K562 (cell line): ENCODE measurements at regions not wholly inside any gene's neighbourhood (a gene's known extent, or its start where the extent isn't known, plus 50 kb on each side); places are given as distances from the start of the nearest gene placed in this dataset.

ENCODE experiments used
- ATAC-seq: fragments of 200-7000 bp; cut with Tn5 transposase; 3 replicates; pipeline ENCODE4 v1.9.1; 2020; ENCODE audit warnings: moderate library complexity
- BruUV-seq: library from RNA; stranded (reverse); fragments of 400-500 nt; replicated peaks from 2 replicates; lab custom pipeline; 2021; lab: Mats Ljungman, UMichigan
- CTCF ChIA-PET: fragments of 300-600 bp; formaldehyde crosslinking; extraction: SDS; loops from one replicate; lab custom pipeline; 2021; ENCODE audit warnings: low intra/inter-chr PET ratio; lab: Yijun Ruan, JAX
- POLR2A ChIA-PET: fragments of 300-600, 350-650 bp; sonication (Branson Sonifier 250); formaldehyde crosslinking; extraction: SDS; loops from one replicate; lab custom pipeline; 2021; ENCODE audit warnings: antibody characterized with exemption, inconsistent platforms; lab: Yijun Ruan, JAX
- DNase-seq, 4 experiments: peaks; one replicate each; pipeline versions ENCODE4 v3.0.0 to v3.0.0-alpha.2; 2011 to 2018; ENCODE audit warnings: low spot score in 3 of 4, mixed read lengths in 3 of 4; ENCODE audit errors: extremely low read depth in 1 of 4
- FAIRE-seq: peaks from 2 replicates; lab custom pipeline; 2011; peaks lifted over from hg19 to GRCh38; lab: Jason Lieb, UNC
- H2AFZ ChIP-seq: 2 replicates; pipeline ENCODE4 v1.6.0; 2011; ENCODE audit warnings: low read depth, low read length, control low read depth, inconsistent platforms
- H3K27ac ChIP-seq: fragments of 200-600 bp; 3 replicates; pipeline ENCODE4 v1.8.0; 2011; ENCODE audit warnings: low read depth, mild to moderate bottlenecking, control low read depth, inconsistent platforms, low read length, moderate library complexity, mixed read lengths; ENCODE audit errors: extremely low read depth
- H3K27me3 ChIP-seq, 2 experiments: fragments of 300-600 bp in 1 of 2; 2 replicates in 1 of 2; 3 replicates in 1 of 2; pipeline versions ENCODE4 v1.6.0 to v1.8.0; 2011; ENCODE audit warnings: inconsistent platforms in 2 of 2, low read length in 2 of 2, mild to moderate bottlenecking in 1 of 2, mixed read lengths in 1 of 2, moderate library complexity in 1 of 2; ENCODE audit not compliant: control insufficient read depth in 2 of 2, insufficient read depth in 2 of 2
- H3K36me3 ChIP-seq: fragments of 300-600 bp; 3 replicates; pipeline ENCODE4 v1.8.0; 2011; ENCODE audit warnings: mild to moderate bottlenecking, low read length, inconsistent platforms; ENCODE audit not compliant: control insufficient read depth, insufficient read depth
- H3K4me1 ChIP-seq, 2 experiments: fragments of 200-600 bp in 1 of 2; replicated peaks in 1 of 2; 2 replicates in 1 of 2; 3 replicates in 1 of 2; pipeline versions ENCODE4 v1.5.1 to v1.8.0; 2011; ENCODE audit warnings: inconsistent platforms in 2 of 2, low read length in 2 of 2, mild to moderate bottlenecking in 1 of 2, mixed read lengths in 1 of 2, moderate library complexity in 1 of 2; ENCODE audit not compliant: control insufficient read depth in 2 of 2, insufficient read depth in 2 of 2
- H3K4me2 ChIP-seq: 2 replicates; pipeline ENCODE4 v1.6.1; 2011; ENCODE audit warnings: low read length, control low read depth, inconsistent platforms, mixed read lengths; ENCODE audit not compliant: insufficient read depth
- H3K4me3 ChIP-seq: fragments of 200-600 bp; sonication (generic), shearing (Covaris generic); 2 replicates; pipeline ENCODE4 v1.5.1; 2016; ENCODE audit warnings: control low read depth, inconsistent platforms
- H3K79me2 ChIP-seq: fragments of 200-600 bp; 3 replicates; pipeline ENCODE4 v1.8.0; 2011; ENCODE audit warnings: low read length, inconsistent platforms; ENCODE audit not compliant: control insufficient read depth, insufficient read depth
- H3K9ac ChIP-seq, 2 experiments: 2 replicates each; pipeline versions ENCODE4 v1.6.0 to v1.6.1; 2011; ENCODE audit warnings: low read depth in 2 of 2, low read length in 2 of 2, control low read depth in 1 of 2, inconsistent platforms in 1 of 2, mild to moderate bottlenecking in 1 of 2, mixed read lengths in 1 of 2; ENCODE audit not compliant: insufficient read depth in 1 of 2
- H3K9me1 ChIP-seq: one replicate; pipeline ENCODE4 v1.6.0; 2011; ENCODE audit warnings: inconsistent platforms, mild to moderate bottlenecking, low read length, moderate library complexity; ENCODE audit not compliant: control insufficient read depth, insufficient read depth
- H3K9me3 ChIP-seq: replicated peaks from 2 replicates; pipeline ENCODE4 v1.5.1; 2011; ENCODE audit warnings: low read depth, low read length, inconsistent platforms; ENCODE audit not compliant: control insufficient read depth, insufficient read depth
- H4K20me1 ChIP-seq: replicated peaks from 2 replicates; pipeline ENCODE4 v1.6.1; 2011; ENCODE audit warnings: low read length, inconsistent platforms, mixed read lengths; ENCODE audit not compliant: control insufficient read depth, insufficient read depth
- CHD4 ChIP-seq: fragments of 200-600 bp; sonication (generic); IDR thresholded peaks from 3 replicates; pipeline ENCODE4 v1.6.1; 2012; ENCODE audit warnings: low read depth, mild to moderate bottlenecking, mixed read lengths, low read length, inconsistent platforms; ENCODE audit not compliant: insufficient read depth, insufficient replicate concordance, poor library complexity, severe bottlenecking
- ETS2 ChIP-seq: IDR thresholded peaks from 2 replicates; pipeline ENCODE4 v1.6.1; 2016; ENCODE audit warnings: borderline replicate concordance, missing genetic modification characterization, mild to moderate bottlenecking, moderate library complexity, missing compliant biosample characterization; ENCODE audit not compliant: poor library complexity, severe bottlenecking
- POU5F1 ChIP-seq: fragments of 150-350 bp; IDR thresholded peaks from 2 replicates; pipeline ENCODE4 v1.6.1; 2014; ENCODE audit warnings: borderline replicate concordance, low read length, low read depth, mild to moderate bottlenecking; ENCODE audit not compliant: partially characterized antibody
- PTTG1 ChIP-seq: fragments of 450-650 bp; IDR thresholded peaks from 2 replicates; pipeline ENCODE4 v1.6.1; 2016; ENCODE audit warnings: low read depth, mild to moderate bottlenecking, missing genetic modification characterization, missing compliant biosample characterization
- SLC30A9 ChIP-seq: fragments of 250-450 bp; sonication (Bioruptor Pico); IDR thresholded peaks from 2 replicates; pipeline ENCODE4 v1.8.0; 2022; ENCODE audit warnings: mild to moderate bottlenecking, moderate library complexity
- SMARCA4 ChIP-seq: fragments of 450-650 bp; IDR thresholded peaks from 2 replicates; pipeline ENCODE4 v1.6.1; 2016
- TSHZ1 ChIP-seq: fragments of 250-450 bp; sonication (Bioruptor Pico); IDR thresholded peaks from 2 replicates; pipeline ENCODE4 v1.4.0; 2020; ENCODE audit warnings: mild to moderate bottlenecking, moderate library complexity
- ZKSCAN3 ChIP-seq: fragments of 250-450 bp; sonication (Bioruptor Pico); IDR thresholded peaks from 2 replicates; pipeline ENCODE4 v1.4.0; 2020
- ZNF324 ChIP-seq: fragments of 250-450 bp; sonication (Bioruptor Pico); IDR thresholded peaks from 2 replicates; pipeline ENCODE4 v1.4.0; 2020; ENCODE audit warnings: mild to moderate bottlenecking
- WGBS: fragments of 100-300 bp; shearing (Covaris generic); methylation state at CpG from one replicate; pipeline ENCODE4 v1.1.6; 2016; ENCODE audit warnings: low coverage, mixed read lengths; ENCODE audit not compliant: insufficient coverage; ENCODE audit errors: missing lambda C conversion rate; 5-methylcytosine and 5-hydroxymethylcytosine counted together
- in situ Hi-C: fragments of 300-500 bp; cut with MboI; formaldehyde crosslinking; loops from 4 replicates; pipeline ENCODE4 v1.15.0; 2018; ENCODE audit warnings: inconsistent platforms, mixed read lengths
- intact Hi-C: fragments of 100-400 bp; cut with micrococcal nuclease; formaldehyde crosslinking; loops from 2 replicates; pipeline ENCODE4 v1.14.2; 2022

DNA sequence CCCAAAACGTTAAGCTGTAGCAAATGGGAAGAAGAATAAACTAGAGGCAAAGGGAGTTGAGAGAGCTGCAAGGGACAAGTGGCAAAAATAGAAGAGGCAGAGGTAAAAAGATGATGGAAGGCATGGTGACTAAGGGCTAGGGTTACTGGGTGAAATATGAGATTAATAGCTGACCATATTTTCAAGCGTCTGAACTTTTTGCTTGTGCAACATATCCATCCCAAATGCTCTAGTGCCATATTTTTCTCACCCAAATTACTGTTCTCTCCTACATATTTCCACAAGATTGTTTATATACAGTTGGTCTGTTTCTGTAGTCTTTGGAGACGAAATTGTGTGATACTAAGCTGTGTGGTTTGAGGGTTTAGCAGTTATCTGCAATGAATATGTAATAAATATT, 145.5 kb downstream of the GMNC start (continued):
- TF ChIP-seq SMARCA4 (no peak), PTTG1 (tag) (no peak), ZKSCAN3 (CRISPR knock-in tag) (no peak), TSHZ1 (CRISPR knock-in tag) (no peak), CHD4 (no peak)
- TF ChIP-seq, all 486 proteins: peak for 0

DNA sequence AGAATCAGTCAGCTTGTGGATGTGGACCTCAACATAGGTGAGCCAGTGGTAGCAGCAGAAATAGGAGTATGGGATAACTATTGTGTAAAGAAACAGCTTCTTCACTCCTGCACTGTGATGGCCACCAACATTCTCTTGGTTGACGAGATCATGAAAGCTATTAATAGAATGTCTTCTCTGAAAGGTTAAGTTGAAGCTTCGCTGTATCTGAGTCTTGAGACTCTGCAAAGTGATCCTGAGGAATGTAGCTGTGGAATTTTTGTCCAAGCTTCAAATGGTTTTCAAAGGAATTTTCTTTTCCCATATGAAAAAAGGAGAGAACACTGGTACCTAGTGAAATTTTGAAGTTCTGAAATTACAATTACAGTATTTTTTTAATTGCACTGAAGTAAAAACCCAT, 146.3 kb downstream of the GMNC start:
- H3K4me2 ChIP-seq: no peak overlapping the region
- TF ChIP-seq POU5F1 (no peak), SLC30A9 (CRISPR knock-in tag) (no peak), ETS2 (tag) (no peak), ZNF324 (no peak)
- TF ChIP-seq, all 486 proteins: peak for 0
- in situ Hi-C loops: no loop called here
- Histone ChIP-seq H3K27ac (no peak overlapping the region), H3K9ac (no peak overlapping the region), H3K79me2 (no peaks in the 10 kb centered on the region), H2AFZ (no peak overlapping the region), H3K36me3 (no peaks in the 10 kb centered on the region), H4K20me1 (no peaks in the 10 kb centered on the region), H3K9me1 (no peaks in the 10 kb centered on the region), H3K27me3 (no peaks in the 10 kb centered on the region), H3K9me3 (no peaks in the 10 kb centered on the region; the same call in 1 of the 2 replicates), H3K4me1 (no peaks in the 10 kb centered on the region), H3K4me3 (no peak overlapping the region)
- WGBS: 0% methylated on average over 2 of the region's 2 CpGs
- intact Hi-C loops: no loop called here
- no peak for FAIRE-seq
- ATAC-seq: no peak
- BruUV-seq: no TSS peak
- ChIA-PET POLR2A (no interaction called here), CTCF (no interaction called here)
- no peak for DNase-seq
